Caco-2 (cell line): ENCODE measurements at regions not wholly inside any gene's neighbourhood (a gene's known extent, or its start where the extent isn't known, plus 50 kb on each side); places are given as distances from the start of the nearest gene placed in this dataset.

ENCODE experiments used
- BruUV-seq: library from RNA; stranded (reverse); fragments of 400-500 nt; replicated peaks from 2 replicates; lab custom pipeline; 2021; lab: Mats Ljungman, UMichigan
- CTCF ChIA-PET: fragments of 300-600 bp; sonication (Branson Sonifier 250); formaldehyde crosslinking; loops from one replicate; lab custom pipeline; 2022; ENCODE audit warnings: antibody characterized with exemption; lab: Charles Lee
- POLR2A ChIA-PET: fragments of 300-600 bp; sonication (Branson Sonifier 250); formaldehyde crosslinking; loops from one replicate; lab custom pipeline; 2022; ENCODE audit warnings: antibody characterized with exemption; lab: Charles Lee
- DNase-seq, 2 experiments: peaks; one replicate each; pipeline versions ENCODE4 v3.0.0 to v3.0.0-alpha.2; 2020 to 2022
- H3K27me3 ChIP-seq: replicated peaks from 2 replicates; pipeline ENCODE4 v1.6.0; 2011; ENCODE audit warnings: low read length; ENCODE audit not compliant: control insufficient read depth, insufficient read depth
- H3K36me3 ChIP-seq: 2 replicates; pipeline ENCODE4 v1.5.1; 2011; ENCODE audit warnings: low read length; ENCODE audit not compliant: control insufficient read depth, insufficient read depth
- H3K4me1 ChIP-seq: fragments of 250-450 bp; sonication (Bioruptor Pico); 2 replicates; pipeline ENCODE4 v1.5.1; 2020; ENCODE audit warnings: mild to moderate bottlenecking
- H3K4me3 ChIP-seq: 2 replicates; pipeline ENCODE4 v1.5.1; 2011; ENCODE audit warnings: low read depth, mild to moderate bottlenecking, control low read depth, low read length
- H3K9me3 ChIP-seq: fragments of 250-450 bp; sonication (Bioruptor Pico); 2 replicates; pipeline ENCODE4 v1.5.1; 2020; ENCODE audit warnings: mild to moderate bottlenecking, moderate library complexity
- H3K27ac Mint-ChIP-seq: one replicate; pipeline ENCODE4 v1.8.0; 2022; ENCODE audit warnings: mixed read lengths; ENCODE audit not compliant: unreplicated experiment
- H3K27me3 Mint-ChIP-seq: one replicate; pipeline ENCODE4 v1.8.0; 2022; ENCODE audit warnings: mixed read lengths; ENCODE audit not compliant: insufficient read depth, unreplicated experiment
- H3K36me3 Mint-ChIP-seq: one replicate; pipeline ENCODE4 v1.8.0; 2022; ENCODE audit warnings: mild to moderate bottlenecking, mixed read lengths; ENCODE audit not compliant: insufficient read depth, unreplicated experiment
- H3K4me1 Mint-ChIP-seq: one replicate; pipeline ENCODE4 v1.8.0; 2022; ENCODE audit warnings: low read depth, mixed read lengths; ENCODE audit not compliant: unreplicated experiment
- H3K4me3 Mint-ChIP-seq: one replicate; pipeline ENCODE4 v1.8.0; 2022; ENCODE audit warnings: mild to moderate bottlenecking, moderate library complexity, mixed read lengths; ENCODE audit not compliant: unreplicated experiment
- H3K9me3 Mint-ChIP-seq: one replicate; pipeline ENCODE4 v1.8.0; 2022; ENCODE audit warnings: mixed read lengths; ENCODE audit not compliant: unreplicated experiment
- CTCF ChIP-seq, 2 experiments: fragments of 200-600 bp in 1 of 2; IDR thresholded peaks; 1 replicate in 1 of 2; 2 replicates in 1 of 2; pipeline versions ENCODE4 v1.5.1 to v1.8.0; 2011 to 2022; ENCODE audit warnings: antibody characterized with exemption in 1 of 2, control low read depth in 1 of 2, inconsistent platforms in 1 of 2, low read depth in 1 of 2, low read length in 1 of 2, mild to moderate bottlenecking in 1 of 2, moderate library complexity in 1 of 2; ENCODE audit not compliant: insufficient read depth in 1 of 2, severe bottlenecking in 1 of 2, unreplicated experiment in 1 of 2
- intact Hi-C: fragments of 100-400 bp; cut with micrococcal nuclease; formaldehyde crosslinking; loops from one replicate; pipeline ENCODE4 v1.10.0; 2022; ENCODE audit not compliant: unreplicated experiment

GRCh38 chr6:165735065-165735464 is 72.0 kb upstream of the PDE10A start:
- ChIA-PET POLR2A (no interaction called here), CTCF (no interaction called here)
- Histone ChIP-seq H3K9me3 (no peaks in the 10 kb centered on the region), H3K36me3 (no peaks in the 10 kb centered on the region), H3K4me1 (no peaks in the 10 kb centered on the region), H3K4me3 (no peak overlapping the region), H3K27me3 (no peaks in the 10 kb centered on the region)
- H3K27ac Mint-ChIP-seq, result no peak overlapping the region
- peaks cover 11% of the 10 kb centered on the region for H3K27me3 Mint-ChIP-seq
- intact Hi-C loops, result no loop called here
- H3K9me3 Mint-ChIP-seq, result peaks cover 23% of the 10 kb centered on the region
- DNase-seq, result no peak
- no peaks in the 10 kb centered on the region for H3K4me1 Mint-ChIP-seq
- no peak for TF ChIP-seq CTCF (IDR thresholded peaks at IDR 0.05; ENCODE audit: insufficient read depth in 1 of 2, low read depth in 1 of 2, low read length in 1 of 2, severe bottlenecking in 1 of 2, unreplicated experiment in 1 of 2)
- no peak overlapping the region for H3K4me3 Mint-ChIP-seq
- no peaks in the 10 kb centered on the region for H3K36me3 Mint-ChIP-seq
- no TSS peak for BruUV-seq

- BruUV-seq, result no TSS peak
- H3K27me3 ChIP-seq, result no peaks in the 10 kb centered on the region
- no peak for DNase-seq
- intact Hi-C loops, result no loop called here
- POLR2A ChIA-PET, result no interaction called here
- Mint-ChIP-seq H3K4me3 (no peak overlapping the region), H3K9me3 (peaks cover 23% of the 10 kb centered on the region), H3K27ac (no peak overlapping the region), H3K36me3 (no peaks in the 10 kb centered on the region), H3K4me1 (no peaks in the 10 kb centered on the region), H3K27me3 (peaks cover 7% of the 10 kb centered on the region)
- no peak for TF ChIP-seq CTCF (IDR thresholded peaks at IDR 0.05; ENCODE audit: insufficient read depth in 1 of 2, low read depth in 1 of 2, low read length in 1 of 2, severe bottlenecking in 1 of 2, unreplicated experiment in 1 of 2)
- CTCF ChIA-PET, result no interaction called here
- no peak overlapping the region for H3K4me3 ChIP-seq
- no peaks in the 10 kb centered on the region for H3K4me1 ChIP-seq
- no peaks in the 10 kb centered on the region for H3K36me3 ChIP-seq
- no peaks in the 10 kb centered on the region for H3K9me3 ChIP-seq
These were observed 70.4 kb upstream of the PDE10A start for GRCh38 chr6:165733489-165733791.

DNA sequence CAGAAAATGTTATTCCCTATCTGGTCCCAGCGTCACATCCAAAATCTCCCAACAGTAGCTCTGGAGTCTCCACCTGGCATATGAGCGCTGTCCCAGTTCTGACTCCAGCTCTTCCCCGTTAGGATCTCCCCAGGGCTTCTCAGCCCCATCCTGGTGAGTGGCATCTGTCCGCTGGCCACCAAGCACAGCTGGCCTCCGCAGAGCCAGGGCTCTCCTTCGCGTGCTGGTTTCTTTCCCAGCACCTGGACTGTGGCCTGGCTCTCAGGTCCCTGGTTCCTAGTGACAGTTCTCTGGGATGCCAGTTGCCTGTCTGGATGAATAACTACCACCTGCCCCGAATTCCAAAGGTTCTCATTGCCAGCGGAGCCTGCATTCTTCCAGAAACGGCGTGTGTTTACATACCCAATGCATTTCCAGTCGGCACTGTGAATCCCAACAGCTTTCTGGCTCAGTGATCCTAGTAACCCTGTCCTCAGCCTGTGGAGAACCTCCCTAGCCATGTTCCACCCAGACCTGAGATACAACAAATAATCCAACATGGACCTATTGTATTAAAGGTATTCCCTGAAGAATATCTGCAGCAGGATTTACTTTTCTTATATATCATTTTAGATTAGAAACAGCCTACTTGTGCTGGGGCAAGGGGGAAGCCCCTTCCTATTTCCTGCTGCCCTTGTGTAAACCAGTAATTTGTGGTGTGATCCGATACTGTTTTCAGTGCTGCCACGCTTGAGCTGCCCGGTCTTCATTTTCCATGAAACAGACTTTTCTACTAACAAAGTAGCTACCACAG is 69.9 kb upstream of the PDE10A start:
- no peak for TF ChIP-seq CTCF (IDR thresholded peaks at IDR 0.05; ENCODE audit: insufficient read depth in 1 of 2, low read depth in 1 of 2, low read length in 1 of 2, severe bottlenecking in 1 of 2, unreplicated experiment in 1 of 2)
- Histone ChIP-seq H3K27me3 (no peaks in the 10 kb centered on the region), H3K4me3 (no peak overlapping the region), H3K4me1 (no peaks in the 10 kb centered on the region), H3K9me3 (no peaks in the 10 kb centered on the region), H3K36me3 (no peaks in the 10 kb centered on the region)
- Mint-ChIP-seq H3K27me3 (peaks cover 7% of the 10 kb centered on the region), H3K27ac (no peak overlapping the region), H3K36me3 (no peaks in the 10 kb centered on the region), H3K4me3 (no peak overlapping the region), H3K4me1 (no peaks in the 10 kb centered on the region), H3K9me3 (peaks cover 23% of the 10 kb centered on the region)
- no TSS peak for BruUV-seq
- no peak for DNase-seq
- intact Hi-C loops, result no loop called here
- CTCF ChIA-PET, result no interaction called here
- POLR2A ChIA-PET, result no interaction called here
